ENCODE measurements at regions not wholly inside any gene's neighbourhood (a gene's known extent, or its start where the extent isn't known, plus 50 kb on each side); places are given as distances from the start of the nearest gene placed in this dataset.

GRCh38 chr19:27745978-27746542, 1466.9 kb downstream of the UQCRFS1 start:
- no peak for TF ChIP-seq ELF4 (IDR thresholded peaks at IDR 0.05)
- TF ChIP-seq FOXM1 (IDR thresholded peaks at IDR 0.05; ENCODE audit: borderline replicate concordance): no peak
- TF ChIP-seq SUZ12 (IDR thresholded peaks at IDR 0.05): no peak
- no peak for TF ChIP-seq BHLHE40 (IDR thresholded peaks at IDR 0.05; ENCODE audit: borderline replicate concordance)
- TF ChIP-seq SP1 (IDR thresholded peaks at IDR 0.05): no peak
- no peak for TF ChIP-seq ZNF384 (IDR thresholded peaks at IDR 0.05)
- TF ChIP-seq HDGF (IDR thresholded peaks at IDR 0.05; ENCODE audit: borderline replicate concordance): no peak
- no peak for TF ChIP-seq CTBP1 (IDR thresholded peaks at IDR 0.05; ENCODE audit: borderline replicate concordance)
- no peak for TF ChIP-seq FOXA1 (IDR thresholded peaks at IDR 0.05)
- no peak for TF ChIP-seq ARNT (IDR thresholded peaks at IDR 0.05)
- no peak for TF ChIP-seq TARDBP (IDR thresholded peaks at IDR 0.05)
- no peak for TF ChIP-seq PKNOX1 (IDR thresholded peaks at IDR 0.05)
- no peak for TF ChIP-seq LEF1 (IDR thresholded peaks at IDR 0.05; ENCODE audit: borderline replicate concordance)
- TF ChIP-seq FOXK2 (IDR thresholded peaks at IDR 0.05): no peak
